Colonic mucosa (tissue), 4 donors: ENCODE measurements at regions not wholly inside any gene's neighbourhood (a gene's known extent, or its start where the extent isn't known, plus 50 kb on each side); places are given as distances from the start of the nearest gene placed in this dataset.
A peak's percentile ranks its signal among the peaks of the same experiment; 100 is the strongest.

Experiments
- DNase-seq: peaks from one replicate; pipeline ENCODE4 v3.0.0-alpha.2; 2020
- H3K27ac ChIP-seq: fragments of 200-600 bp; one replicate; pipeline ENCODE4 v1.8.0; 2021
- H3K27me3 ChIP-seq: fragments of 200-600 bp; one replicate; pipeline ENCODE4 v1.8.0; 2021
- H3K36me3 ChIP-seq: fragments of 200-600 bp; one replicate; pipeline ENCODE4 v1.8.0; 2021
- H3K4me1 ChIP-seq: fragments of 200-600 bp; one replicate; pipeline ENCODE4 v1.8.0; 2021; ENCODE audit warnings: mild to moderate bottlenecking
- H3K4me3 ChIP-seq: fragments of 200-600 bp; one replicate; pipeline ENCODE4 v1.8.0; 2021
- H3K9ac ChIP-seq, 2 donors: one replicate each; pipeline ENCODE4 v1.7.0; 2013; ENCODE audit warnings: control low read depth in 2 of 2, low read depth in 2 of 2, low read length in 2 of 2
- H3K9me3 ChIP-seq: fragments of 200-600 bp; one replicate; pipeline ENCODE4 v1.8.0; 2021
- CTCF ChIP-seq: fragments of 200-600 bp; IDR thresholded peaks from one replicate; pipeline ENCODE4 v1.8.0; 2022; ENCODE audit warnings: antibody characterized with exemption, mild to moderate bottlenecking
- intact Hi-C: fragments of 100-400 bp; cut with DNase I; formaldehyde crosslinking; loops from one replicate; pipeline ENCODE4 v1.14.1; 2022
- donor health status: healthy.
- donor health status: DM: no; HTN: no; CAD: no.
- donor health status: DM: no; HTN: no; CAD: no.

GRCh38 chr1:54477153-54477561 lies 70.9 kb upstream of the ACOT11 start:
- H3K27me3 ChIP-seq = no peaks in the 10 kb centered on the region
- no peaks in the 10 kb centered on the region for H3K9me3 ChIP-seq
- H3K27ac ChIP-seq = no peak overlapping the region
- no peak for DNase-seq
- H3K4me3 ChIP-seq = no peak overlapping the region
- no peak overlapping the region for H3K9ac ChIP-seq
- H3K4me1 ChIP-seq = peaks cover 9% of the 10 kb centered on the region
- no peaks in the 10 kb centered on the region for H3K36me3 ChIP-seq
- TF ChIP-seq CTCF = no peak
- intact Hi-C loops = no loop called here

GRCh38 chr1:54476530-54477109 lies 70.4 kb upstream of the SSBP3 start:
- H3K27ac ChIP-seq = no peak overlapping the region
- H3K9ac ChIP-seq = peak overlapping the region in 1 of 2 donors; percentile 39
- peaks cover 7% of the 10 kb centered on the region for H3K4me1 ChIP-seq
- DNase-seq = no peak
- no peak for TF ChIP-seq CTCF
- intact Hi-C loops = no loop called here
- H3K9me3 ChIP-seq = no peaks in the 10 kb centered on the region
- no peaks in the 10 kb centered on the region for H3K27me3 ChIP-seq
- H3K36me3 ChIP-seq = no peaks in the 10 kb centered on the region
- no peak overlapping the region for H3K4me3 ChIP-seq

DNA sequence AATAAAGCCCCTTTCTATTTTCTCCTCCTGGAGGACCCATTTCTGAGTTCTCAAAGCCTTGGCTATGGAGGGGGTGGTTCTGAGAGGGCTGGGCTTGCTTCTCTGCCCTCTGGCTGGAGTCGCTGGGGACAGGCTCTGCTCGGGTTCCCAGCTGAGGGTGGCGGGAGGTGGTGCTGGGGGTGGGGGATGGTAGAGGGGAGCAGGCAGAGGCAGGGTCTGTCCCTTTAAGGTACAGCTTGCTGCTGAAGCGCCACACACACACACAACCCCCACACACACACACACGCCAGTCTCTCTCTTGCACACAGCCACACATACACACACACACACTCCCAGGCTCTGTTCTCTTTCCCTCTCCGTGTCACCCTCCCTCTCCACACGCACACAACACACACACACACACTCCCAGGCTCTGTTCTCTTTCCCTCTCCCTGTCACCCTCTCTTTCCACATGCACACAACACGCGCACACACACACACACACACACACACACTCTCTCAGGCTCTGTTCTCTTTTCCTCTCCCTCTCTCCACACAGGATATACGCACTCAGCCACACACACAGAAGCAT lies 69.8 kb upstream of the SSBP3 start:
- no peaks in the 10 kb centered on the region for H3K27me3 ChIP-seq
- no peaks in the 10 kb centered on the region for H3K36me3 ChIP-seq
- peak overlapping the region in 1 of 2 donors; percentile 39 for H3K9ac ChIP-seq
- DNase-seq = no peak
- peaks cover 1% of the 10 kb centered on the region for H3K4me1 ChIP-seq
- H3K27ac ChIP-seq = no peak overlapping the region
- H3K9me3 ChIP-seq = no peaks in the 10 kb centered on the region
- H3K4me3 ChIP-seq = no peak overlapping the region
- TF ChIP-seq CTCF = no peak
- intact Hi-C loops = no loop called here

DNA sequence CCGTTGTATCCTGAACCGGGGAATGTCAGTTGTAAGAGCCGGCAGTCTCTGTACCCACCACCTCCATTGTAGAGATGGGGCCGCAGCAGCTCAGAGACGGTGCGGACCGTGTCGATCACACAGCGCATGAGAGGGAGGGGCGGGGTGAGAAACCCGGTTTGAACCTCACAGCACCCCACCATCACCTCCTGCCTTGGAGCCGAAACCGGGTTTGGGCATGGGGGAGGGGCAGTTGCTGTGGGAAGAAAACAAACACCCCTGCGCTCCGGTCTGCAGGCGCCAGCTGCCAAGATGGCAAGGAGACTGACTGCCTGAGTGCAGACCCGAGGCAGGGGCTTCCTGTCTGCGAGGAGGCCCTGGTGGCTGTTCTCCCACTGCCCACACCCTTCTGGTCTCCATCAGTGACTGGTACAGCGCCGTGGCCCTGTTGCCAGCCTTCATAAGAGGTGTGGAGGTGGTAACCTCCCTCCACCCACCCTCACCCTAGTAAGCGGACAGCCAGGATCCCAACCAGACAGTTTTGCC lies 69.2 kb upstream of the SSBP3 start:
- H3K36me3 ChIP-seq = no peaks in the 10 kb centered on the region
- no peak overlapping the region for H3K9ac ChIP-seq
- DNase-seq = no peak
- no peak for TF ChIP-seq CTCF
- no peaks in the 10 kb centered on the region for H3K27me3 ChIP-seq
- intact Hi-C loops = no loop called here
- no peak overlapping the region for H3K27ac ChIP-seq
- H3K4me3 ChIP-seq = no peak overlapping the region
- no peaks in the 10 kb centered on the region for H3K9me3 ChIP-seq
- no peaks in the 10 kb centered on the region for H3K4me1 ChIP-seq

- peak overlapping the region; percentile 32 for H3K4me3 ChIP-seq
- H3K27ac ChIP-seq = no peak overlapping the region
- no peaks in the 10 kb centered on the region for H3K4me1 ChIP-seq
- no peaks in the 10 kb centered on the region for H3K27me3 ChIP-seq
- H3K9me3 ChIP-seq = no peaks in the 10 kb centered on the region
- TF ChIP-seq CTCF = no peak
- peak; percentile 48 for DNase-seq
- H3K36me3 ChIP-seq = no peaks in the 10 kb centered on the region
- intact Hi-C loops = no loop called here
- H3K9ac ChIP-seq = peak overlapping the region in 1 of 2 donors; percentile 56
These were observed 68.4 kb upstream of the SSBP3 start for GRCh38 chr1:54474310-54475251.
